ENCODE measurements at regions not wholly inside any gene's neighbourhood (a gene's known extent, or its start where the extent isn't known, plus 50 kb on each side); places are given as distances from the start of the nearest gene placed in this dataset.

GRCh38 chr12:100044266-100044665 is 59.5 kb upstream of the ANKS1B start:
- H3K4me1 ChIP-seq (ENCODE audit: low read length): no peaks in the 10 kb centered on the region
- H3K9me3 ChIP-seq (ENCODE audit: insufficient read depth, low read length): no peaks in the 10 kb centered on the region
- TF ChIP-seq CTCF (IDR thresholded peaks at IDR 0.05; ENCODE audit: low read depth, low read length) (no peak), EZH2phosphoT487 (IDR thresholded peaks at IDR 0.05; ENCODE audit: low read depth) (no peak)
- no peak overlapping the region for H3K4me2 ChIP-seq (ENCODE audit: low read length)
- no peak overlapping the region for H3K27ac ChIP-seq (ENCODE audit: low read length)
- H3K9ac ChIP-seq (ENCODE audit: low read length): no peak overlapping the region
- H3K79me2 ChIP-seq (ENCODE audit: low read length): no peaks in the 10 kb centered on the region
- no peak overlapping the region for H3K4me3 ChIP-seq (ENCODE audit: low read length)
- H3K27me3 ChIP-seq (ENCODE audit: low read depth, low read length): no peaks in the 10 kb centered on the region
- no peaks in the 10 kb centered on the region for H4K20me1 ChIP-seq (ENCODE audit: insufficient read depth, low read length)
- peaks cover 2% of the 10 kb centered on the region for H3K36me3 ChIP-seq (replicated peaks; ENCODE audit: low read depth, low read length)
- H2AFZ ChIP-seq (ENCODE audit: low read depth, low read length): no peak overlapping the region

- peaks cover 2% of the 10 kb centered on the region for H3K36me3 ChIP-seq (replicated peaks; ENCODE audit: low read depth, low read length)
- H4K20me1 ChIP-seq (ENCODE audit: insufficient read depth, low read length): no peaks in the 10 kb centered on the region
- H3K9ac ChIP-seq (ENCODE audit: low read length): no peak overlapping the region
- no peak overlapping the region for H2AFZ ChIP-seq (ENCODE audit: low read depth, low read length)
- no peak overlapping the region for H3K27ac ChIP-seq (ENCODE audit: low read length)
- H3K79me2 ChIP-seq (ENCODE audit: low read length): no peaks in the 10 kb centered on the region
- no peak overlapping the region for H3K4me2 ChIP-seq (ENCODE audit: low read length)
- TF ChIP-seq CTCF (IDR thresholded peaks at IDR 0.05; ENCODE audit: low read depth, low read length) (no peak), EZH2phosphoT487 (IDR thresholded peaks at IDR 0.05; ENCODE audit: low read depth) (no peak)
- no peaks in the 10 kb centered on the region for H3K4me1 ChIP-seq (ENCODE audit: low read length)
- H3K9me3 ChIP-seq (ENCODE audit: insufficient read depth, low read length): no peaks in the 10 kb centered on the region
- H3K27me3 ChIP-seq (ENCODE audit: low read depth, low read length): no peaks in the 10 kb centered on the region
- H3K4me3 ChIP-seq (ENCODE audit: low read length): no peak overlapping the region
Measured at GRCh38 chr12:100043631-100044030, 58.9 kb upstream of the ANKS1B start.

Measured in OCI-LY3 (cell line).